CD4-positive, CD25-positive, alpha-beta regulatory T cell (primary cell): ENCODE measurements at regions not wholly inside any gene's neighbourhood (a gene's known extent, or its start where the extent isn't known, plus 50 kb on each side); places are given as distances from the start of the nearest gene placed in this dataset.

Experiments
- ATAC-seq, 2 donors: fragments of 150-1000 bp; cut with Tn5 transposase; one replicate each; pipeline ENCODE4 v1.10.0; 2021; ENCODE audit warnings: low read depth in 2 of 2, moderate number of reproducible peaks in 2 of 2, moderate library complexity in 1 of 2
- DNase-seq, 3 donors: peaks; one replicate each; pipeline versions ENCODE4 v3.0.0 to v3.0.0-alpha.2; 2012 to 2022; ENCODE audit warnings: mixed read lengths in 1 of 3
- H3K27ac ChIP-seq: one replicate; pipeline ENCODE4 v1.7.0; 2013; ENCODE audit warnings: mild to moderate bottlenecking, low read length; ENCODE audit not compliant: insufficient read depth, poor library complexity, severe bottlenecking
- H3K27me3 ChIP-seq: one replicate; pipeline ENCODE4 v1.7.0; 2013; ENCODE audit warnings: low read length; ENCODE audit not compliant: control insufficient read depth, insufficient read depth
- H3K36me3 ChIP-seq: one replicate; pipeline ENCODE4 v1.7.0; 2013; ENCODE audit warnings: mild to moderate bottlenecking, low read length, moderate library complexity; ENCODE audit not compliant: control insufficient read depth, insufficient read depth
- H3K4me1 ChIP-seq: 2 replicates; pipeline ENCODE4 v1.7.0; 2013; ENCODE audit warnings: mild to moderate bottlenecking, low read length; ENCODE audit not compliant: insufficient read depth, control insufficient read depth, poor library complexity, severe bottlenecking
- H3K4me3 ChIP-seq: one replicate; pipeline ENCODE4 v1.7.0; 2013; ENCODE audit warnings: low read depth, mild to moderate bottlenecking, low read length, moderate library complexity
- H3K9me3 ChIP-seq, 2 experiments: 1 replicate in 1 of 2; 2 replicates in 1 of 2; pipeline ENCODE4 v1.7.0; 2013; ENCODE audit warnings: low read length in 2 of 2, mild to moderate bottlenecking in 1 of 2, moderate library complexity in 1 of 2; ENCODE audit not compliant: control insufficient read depth in 2 of 2
- H3K27ac Mint-ChIP-seq, 3 donors: one replicate each; pipeline ENCODE4 v1.8.0; 2020 to 2022; ENCODE audit warnings: mild to moderate bottlenecking in 3 of 3, mixed read lengths in 3 of 3, moderate library complexity in 2 of 3
- H3K27me3 Mint-ChIP-seq: one replicate; pipeline ENCODE4 v1.8.0; 2022; ENCODE audit warnings: mild to moderate bottlenecking, mixed read lengths
- H3K36me3 Mint-ChIP-seq: one replicate; pipeline ENCODE4 v1.8.0; 2020; ENCODE audit warnings: mixed read lengths
- H3K4me1 Mint-ChIP-seq, 4 donors: one replicate each; pipeline ENCODE4 v1.8.0; 2020 to 2022; ENCODE audit warnings: mixed read lengths in 4 of 4, mild to moderate bottlenecking in 1 of 4
- H3K4me3 Mint-ChIP-seq, 4 donors: one replicate each; pipeline ENCODE4 v1.8.0; 2020 to 2022; ENCODE audit warnings: mild to moderate bottlenecking in 4 of 4, mixed read lengths in 4 of 4, moderate library complexity in 3 of 4
- H3K9me3 Mint-ChIP-seq, 7 donors: one replicate each; pipeline ENCODE4 v1.8.0; 2020 to 2022; ENCODE audit warnings: mixed read lengths in 7 of 7, mild to moderate bottlenecking in 3 of 7, moderate library complexity in 2 of 7

DNA sequence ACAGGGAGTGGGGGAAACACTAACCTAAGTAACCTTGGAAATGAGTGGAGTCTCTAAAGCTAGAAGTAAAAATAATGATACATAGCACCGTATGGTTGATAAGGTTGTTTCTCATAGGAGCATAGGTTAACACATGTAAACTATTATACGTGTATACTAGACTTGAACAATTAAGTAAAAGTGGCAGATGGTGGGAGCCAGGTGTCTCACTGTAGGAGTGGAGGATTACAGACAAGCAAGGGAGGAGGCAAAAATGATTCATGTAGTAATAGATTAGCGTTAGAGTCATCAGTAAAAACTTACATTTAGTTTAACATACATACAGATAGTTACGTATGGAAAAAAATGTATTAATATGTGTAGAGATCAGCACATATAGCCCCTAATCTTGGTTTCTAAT lies 138.4 kb upstream of the DSCAM start:
- H3K27ac Mint-ChIP-seq: no peak overlapping the region
- no peaks in the 10 kb centered on the region for H3K36me3 ChIP-seq
- peaks cover 0 to 17% (median 8%) of the 10 kb centered on the region in 7 donors for H3K9me3 Mint-ChIP-seq
- ATAC-seq (no peak), DNase-seq (no peak)
- H3K4me3 ChIP-seq: no peak overlapping the region
- H3K27me3 ChIP-seq: no peaks in the 10 kb centered on the region
- H3K4me1 ChIP-seq: no peaks in the 10 kb centered on the region
- peaks cover 0 to 4% of the 10 kb centered on the region in 2 experiments for H3K9me3 ChIP-seq
- H3K27me3 Mint-ChIP-seq: no peaks in the 10 kb centered on the region
- H3K27ac ChIP-seq: no peak overlapping the region
- no peak overlapping the region for H3K4me3 Mint-ChIP-seq
- H3K4me1 Mint-ChIP-seq: no peaks in the 10 kb centered on the region
- no peaks in the 10 kb centered on the region for H3K36me3 Mint-ChIP-seq

- DNase-seq (no peak), ATAC-seq (no peak)
- Mint-ChIP-seq H3K9me3 (peaks cover 0 to 4% (median under 1%) of the 10 kb centered on the region in 7 donors), H3K4me3 (no peak overlapping the region), H3K27ac (no peak overlapping the region), H3K36me3 (no peaks in the 10 kb centered on the region), H3K27me3 (no peaks in the 10 kb centered on the region), H3K4me1 (no peaks in the 10 kb centered on the region)
- H3K27me3 ChIP-seq: no peaks in the 10 kb centered on the region
- H3K36me3 ChIP-seq: no peaks in the 10 kb centered on the region
- H3K4me1 ChIP-seq: no peaks in the 10 kb centered on the region
- H3K27ac ChIP-seq: no peak overlapping the region
- H3K9me3 ChIP-seq: no peaks in the 10 kb centered on the region
- no peak overlapping the region for H3K4me3 ChIP-seq
Observed at GRCh38 chr21:40990366-40990765, 143.4 kb upstream of the DSCAM start.

DNA sequence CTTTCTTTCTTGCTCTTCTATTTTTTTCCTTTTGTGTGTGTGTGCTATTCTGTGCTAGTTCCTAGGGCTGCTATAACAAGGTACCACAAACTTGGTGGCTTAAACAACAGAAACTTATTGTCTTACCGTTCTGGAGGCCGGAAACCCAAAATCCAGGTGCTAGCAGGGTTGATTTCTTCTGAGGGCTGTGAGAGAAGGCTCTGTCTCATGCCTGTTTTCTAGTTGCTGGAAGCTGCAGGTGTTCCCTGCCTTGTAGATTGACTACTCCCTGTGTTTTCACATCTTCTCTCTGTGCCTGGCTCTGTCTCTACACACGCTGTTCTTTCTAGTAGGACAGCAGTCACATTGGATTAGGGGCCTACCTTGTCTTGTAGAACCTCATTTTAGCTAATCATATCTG lies 150.9 kb upstream of the DSCAM start:
- Mint-ChIP-seq H3K4me3 (no peak overlapping the region), H3K36me3 (no peaks in the 10 kb centered on the region), H3K27ac (no peak overlapping the region), H3K4me1 (no peaks in the 10 kb centered on the region), H3K9me3 (peaks cover 1 to 14% (median 8%) of the 10 kb centered on the region in 7 donors), H3K27me3 (no peaks in the 10 kb centered on the region)
- Histone ChIP-seq H3K27ac (no peak overlapping the region), H3K4me3 (no peak overlapping the region), H3K4me1 (no peaks in the 10 kb centered on the region), H3K36me3 (no peaks in the 10 kb centered on the region), H3K27me3 (no peaks in the 10 kb centered on the region), H3K9me3 (peaks cover 7 to 12% of the 10 kb centered on the region in 2 experiments)
- DNase-seq (no peak), ATAC-seq (no peak)

DNA sequence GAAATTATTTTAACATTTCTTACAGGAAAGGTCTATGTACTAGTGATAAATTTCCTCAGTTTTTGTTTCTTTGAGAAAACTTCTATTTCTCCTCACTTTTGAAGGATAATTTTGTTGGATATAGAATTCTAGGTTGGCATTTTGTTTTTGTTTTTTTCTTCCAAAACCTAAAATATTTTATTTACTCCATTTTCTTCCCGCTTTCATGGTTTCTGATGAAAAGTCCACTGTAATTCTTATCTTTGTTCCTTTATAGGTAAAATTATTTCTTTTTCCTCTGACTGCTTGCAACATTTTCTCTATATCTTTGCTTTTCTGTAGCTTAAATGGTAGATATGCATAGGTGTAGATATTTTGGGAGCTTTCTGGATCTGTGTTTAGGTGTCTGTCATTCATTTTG lies 153.9 kb upstream of the DSCAM start:
- H3K9me3 Mint-ChIP-seq: peaks cover 1 to 14% (median 11%) of the 10 kb centered on the region in 7 donors
- no peak overlapping the region for H3K27ac Mint-ChIP-seq
- DNase-seq: no peak
- H3K9me3 ChIP-seq: peaks cover 7 to 12% of the 10 kb centered on the region in 2 experiments
- no peak overlapping the region for H3K27ac ChIP-seq
- H3K27me3 Mint-ChIP-seq: no peaks in the 10 kb centered on the region
- no peaks in the 10 kb centered on the region for H3K4me1 Mint-ChIP-seq
- no peaks in the 10 kb centered on the region for H3K36me3 Mint-ChIP-seq
- H3K36me3 ChIP-seq: no peaks in the 10 kb centered on the region
- no peaks in the 10 kb centered on the region for H3K27me3 ChIP-seq
- no peaks in the 10 kb centered on the region for H3K4me1 ChIP-seq
- no peak overlapping the region for H3K4me3 ChIP-seq
- H3K4me3 Mint-ChIP-seq: no peak overlapping the region
- ATAC-seq: no peak

DNA sequence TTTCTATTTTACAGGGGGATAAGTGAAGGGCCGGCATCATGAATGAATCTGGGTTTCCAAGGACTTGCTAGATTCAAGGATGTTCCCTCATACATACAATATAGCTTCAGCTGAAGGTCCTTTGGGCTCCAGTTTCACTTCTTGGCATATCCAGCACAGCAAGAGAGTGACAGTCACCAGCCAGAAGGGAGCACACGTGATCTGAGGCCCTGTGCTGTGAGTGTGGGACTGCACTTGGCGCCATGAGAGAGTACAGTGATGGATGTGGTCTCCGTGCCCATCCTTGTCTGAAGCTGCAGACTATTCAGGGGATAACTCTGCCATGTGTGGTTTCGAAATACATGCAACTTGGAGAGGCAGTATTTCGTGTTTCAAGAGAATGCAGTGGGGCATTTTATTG lies 159.7 kb upstream of the DSCAM start:
- no peak overlapping the region for H3K4me3 Mint-ChIP-seq
- DNase-seq (no peak), ATAC-seq (no peak)
- H3K4me1 Mint-ChIP-seq: no peaks in the 10 kb centered on the region
- no peak overlapping the region for H3K27ac ChIP-seq
- no peaks in the 10 kb centered on the region for H3K36me3 ChIP-seq
- peaks cover 0 to 6% of the 10 kb centered on the region in 2 experiments for H3K9me3 ChIP-seq
- no peak overlapping the region for H3K4me3 ChIP-seq
- no peaks in the 10 kb centered on the region for H3K4me1 ChIP-seq
- no peak overlapping the region for H3K27ac Mint-ChIP-seq
- no peaks in the 10 kb centered on the region for H3K27me3 ChIP-seq
- no peaks in the 10 kb centered on the region for H3K36me3 Mint-ChIP-seq
- peaks cover 0 to 7% (median 4%) of the 10 kb centered on the region in 7 donors for H3K9me3 Mint-ChIP-seq
- no peaks in the 10 kb centered on the region for H3K27me3 Mint-ChIP-seq

DNA sequence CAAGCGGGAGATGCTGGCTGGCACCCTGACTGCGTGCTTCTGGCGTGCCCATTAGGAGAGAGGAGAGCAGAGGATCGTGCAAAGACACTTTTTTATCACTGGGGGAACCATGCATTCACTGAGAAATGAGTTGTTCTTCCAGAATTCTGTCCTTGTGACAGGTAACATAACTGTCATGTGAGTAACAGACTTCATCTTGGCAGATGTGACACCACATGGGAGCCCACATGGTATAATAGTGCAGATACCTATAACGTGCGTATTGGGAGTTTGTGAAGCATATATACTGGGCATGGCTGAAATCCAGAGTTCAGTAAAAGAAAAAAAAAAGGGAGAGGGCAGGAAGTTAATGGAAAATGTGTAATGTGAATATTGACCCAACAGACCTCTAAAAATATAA lies 159.6 kb upstream of the BACE2 start:
- H3K27me3 Mint-ChIP-seq: no peaks in the 10 kb centered on the region
- peaks cover 0 to 7% (median 3%) of the 10 kb centered on the region in 7 donors for H3K9me3 Mint-ChIP-seq
- DNase-seq (no peak), ATAC-seq (no peak)
- Histone ChIP-seq H3K27me3 (no peaks in the 10 kb centered on the region), H3K27ac (no peak overlapping the region), H3K4me1 (no peaks in the 10 kb centered on the region), H3K36me3 (no peaks in the 10 kb centered on the region), H3K4me3 (no peak overlapping the region), H3K9me3 (no peaks in the 10 kb centered on the region)
- H3K27ac Mint-ChIP-seq: no peak overlapping the region
- no peaks in the 10 kb centered on the region for H3K36me3 Mint-ChIP-seq
- no peaks in the 10 kb centered on the region for H3K4me1 Mint-ChIP-seq
- H3K4me3 Mint-ChIP-seq: no peak overlapping the region

GRCh38 chr21:41008974-41009373 lies 159.0 kb upstream of the BACE2 start:
- Histone ChIP-seq H3K4me3 (no peak overlapping the region), H3K9me3 (no peaks in the 10 kb centered on the region), H3K4me1 (no peaks in the 10 kb centered on the region), H3K27me3 (no peaks in the 10 kb centered on the region), H3K36me3 (no peaks in the 10 kb centered on the region), H3K27ac (no peak overlapping the region)
- no peaks in the 10 kb centered on the region for H3K4me1 Mint-ChIP-seq
- ATAC-seq (no peak), DNase-seq (no peak)
- peaks cover 0 to 6% (median 3%) of the 10 kb centered on the region in 7 donors for H3K9me3 Mint-ChIP-seq
- no peak overlapping the region for H3K4me3 Mint-ChIP-seq
- no peaks in the 10 kb centered on the region for H3K36me3 Mint-ChIP-seq
- H3K27ac Mint-ChIP-seq: no peak overlapping the region
- no peaks in the 10 kb centered on the region for H3K27me3 Mint-ChIP-seq

DNA sequence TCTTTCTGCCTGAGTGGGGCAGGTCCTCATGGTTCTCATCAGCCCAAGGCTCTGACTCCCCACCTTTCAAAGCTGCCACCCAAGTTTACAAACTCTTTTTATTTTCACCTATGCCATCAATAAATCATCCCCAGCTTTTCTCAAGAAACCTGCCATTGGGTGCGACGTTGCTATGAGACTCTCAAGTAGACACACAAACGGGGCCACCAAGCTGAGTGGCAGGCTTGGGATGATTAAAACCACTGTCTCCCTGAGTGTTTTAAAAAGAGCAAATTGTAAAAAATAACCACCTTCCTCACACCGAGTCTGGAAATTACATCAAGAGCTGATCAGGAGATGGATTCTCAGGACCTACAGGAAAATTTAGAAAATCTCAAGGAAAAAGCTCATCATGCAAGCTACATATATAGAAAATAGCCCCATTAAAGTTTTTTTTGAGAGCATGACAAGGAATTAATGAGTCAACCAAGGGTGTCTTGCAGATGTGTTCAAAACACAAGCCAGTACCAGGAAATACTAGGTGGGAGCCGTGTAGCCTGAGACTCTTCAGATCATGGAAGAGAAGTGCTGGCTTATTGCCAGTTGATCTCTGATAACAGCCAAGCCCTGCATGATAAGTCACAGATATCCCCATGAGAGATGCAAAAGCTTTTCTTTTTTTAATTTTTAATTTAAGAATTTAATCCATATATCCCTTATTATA lies 158.4 kb upstream of the BACE2 start:
- Mint-ChIP-seq H3K4me1 (no peaks in the 10 kb centered on the region), H3K36me3 (no peaks in the 10 kb centered on the region), H3K27me3 (no peaks in the 10 kb centered on the region), H3K9me3 (peaks cover 0 to 5% (median 2%) of the 10 kb centered on the region in 7 donors), H3K27ac (no peak overlapping the region), H3K4me3 (no peak overlapping the region)
- H3K36me3 ChIP-seq: no peaks in the 10 kb centered on the region
- ATAC-seq (no peak), DNase-seq (no peak)
- no peaks in the 10 kb centered on the region for H3K27me3 ChIP-seq
- H3K9me3 ChIP-seq: no peaks in the 10 kb centered on the region
- H3K27ac ChIP-seq: no peak overlapping the region
- H3K4me3 ChIP-seq: no peak overlapping the region
- H3K4me1 ChIP-seq: no peaks in the 10 kb centered on the region
